IMR-90 (cell line): ENCODE measurements at regions not wholly inside any gene's neighbourhood (a gene's known extent, or its start where the extent isn't known, plus 50 kb on each side); places are given as distances from the start of the nearest gene placed in this dataset.

ENCODE experiments used
- ATAC-seq: fragments of 200-7000 bp; cut with Tn5 transposase; 2 replicates; pipeline ENCODE4 v1.9.1; 2020; ENCODE audit warnings: low read depth, mild to moderate bottlenecking, moderate library complexity
- BruUV-seq: library from RNA; stranded (reverse); fragments of 400-500 nt; replicated peaks from 2 replicates; lab custom pipeline; 2021; lab: Mats Ljungman, UMichigan
- CTCF ChIA-PET: fragments of 300-600 bp; formaldehyde crosslinking; extraction: SDS; loops from one replicate; lab custom pipeline; 2021; ENCODE audit warnings: antibody characterized with exemption; lab: Yijun Ruan, JAX
- POLR2A ChIA-PET: fragments of 300-600 bp; sonication (Branson Sonifier 250); formaldehyde crosslinking; loops from one replicate; lab custom pipeline; 2022; ENCODE audit warnings: antibody characterized with exemption; ENCODE audit not compliant: unreplicated experiment; lab: Charles Lee
- DNase-seq: peaks from one replicate; pipeline ENCODE4 v3.0.0; 2013
- H2AFZ ChIP-seq: replicated peaks from 2 replicates; pipeline ENCODE3; 2013; ENCODE audit warnings: low read length, mild to moderate bottlenecking; ENCODE audit not compliant: poor library complexity
- H2AK5ac ChIP-seq: 2 replicates; pipeline ENCODE4 v1.6.1; 2013; ENCODE audit warnings: low read depth, low read length, inconsistent platforms
- H2AK9ac ChIP-seq: replicated peaks from 2 replicates; pipeline ENCODE3; 2013; ENCODE audit warnings: mild to moderate bottlenecking, low read depth, low read length, moderate library complexity; ENCODE audit not compliant: poor library complexity
- H2BK120ac ChIP-seq: 2 replicates; pipeline ENCODE4 v1.6.1; 2013; ENCODE audit warnings: low read depth, low read length, inconsistent platforms
- H2BK15ac ChIP-seq: 3 replicates; pipeline ENCODE4 v1.6.1; 2013; ENCODE audit warnings: low read depth, low read length, inconsistent platforms
- H2BK20ac ChIP-seq: 2 replicates; pipeline ENCODE4 v1.6.1; 2013; ENCODE audit warnings: low read depth, mild to moderate bottlenecking, inconsistent platforms, low read length, moderate library complexity
- H2BK5ac ChIP-seq: 2 replicates; pipeline ENCODE4 v1.6.1; 2013; ENCODE audit warnings: mild to moderate bottlenecking, low read depth, low read length, inconsistent platforms; ENCODE audit not compliant: poor library complexity, severe bottlenecking
- H3K14ac ChIP-seq: replicated peaks from 2 replicates; pipeline ENCODE4 v1.6.1; 2013; ENCODE audit warnings: low read depth, low read length, inconsistent platforms
- H3K18ac ChIP-seq: 2 replicates; pipeline ENCODE4 v1.6.1; 2013; ENCODE audit warnings: low read depth, low read length, control low read depth
- H3K23ac ChIP-seq: 2 replicates; pipeline ENCODE4 v1.6.1; 2013; ENCODE audit warnings: low read depth, low read length, inconsistent platforms
- H3K27ac ChIP-seq: 2 replicates; pipeline ENCODE4 v1.5.1; 2013; ENCODE audit warnings: mild to moderate bottlenecking, control low read depth, low read length; ENCODE audit not compliant: insufficient read depth
- H3K27me3 ChIP-seq: 2 replicates; pipeline ENCODE4 v1.6.1; 2013; ENCODE audit warnings: low read length; ENCODE audit not compliant: control insufficient read depth, insufficient read depth
- H3K36me3 ChIP-seq: 2 replicates; pipeline ENCODE4 v1.6.1; 2013; ENCODE audit warnings: low read length, mixed read lengths; ENCODE audit not compliant: control insufficient read depth, insufficient read depth
- H3K4ac ChIP-seq: 2 replicates; pipeline ENCODE4 v1.6.1; 2013; ENCODE audit warnings: low read depth, low read length, inconsistent platforms
- H3K4me1 ChIP-seq: 2 replicates; pipeline ENCODE4 v1.6.1; 2013; ENCODE audit warnings: low read length, mixed read lengths; ENCODE audit not compliant: control insufficient read depth, insufficient read depth
- H3K4me2 ChIP-seq: 2 replicates; pipeline ENCODE4 v1.6.1; 2013; ENCODE audit warnings: low read depth, mild to moderate bottlenecking, control low read depth, low read length, moderate library complexity
- H3K4me3 ChIP-seq: 2 replicates; pipeline ENCODE4 v1.5.1; 2013; ENCODE audit warnings: low read depth, mild to moderate bottlenecking, control low read depth, low read length, moderate library complexity; ENCODE audit not compliant: insufficient read depth
- H3K56ac ChIP-seq: 2 replicates; pipeline ENCODE4 v1.6.1; 2013; ENCODE audit warnings: low read length, inconsistent platforms; ENCODE audit not compliant: insufficient read depth; ENCODE audit errors: extremely low read depth
- H3K79me1 ChIP-seq, 2 experiments: 2 replicates each; pipeline ENCODE4 v1.6.1; 2013; ENCODE audit warnings: low read length in 2 of 2, inconsistent platforms in 1 of 2, low read depth in 1 of 2
- H3K9ac ChIP-seq: 2 replicates; pipeline ENCODE4 v1.6.1; 2013; ENCODE audit warnings: low read depth, low read length, control low read depth
- H3K9me1 ChIP-seq: 2 replicates; pipeline ENCODE4 v1.6.1; 2013; ENCODE audit warnings: low read length, inconsistent platforms; ENCODE audit not compliant: insufficient read depth
- H3K9me3 ChIP-seq: 2 replicates; pipeline ENCODE4 v1.6.1; 2013; ENCODE audit warnings: low read length; ENCODE audit not compliant: control insufficient read depth, insufficient read depth
- H4K20me1 ChIP-seq: 2 replicates; pipeline ENCODE4 v1.6.1; 2013; ENCODE audit warnings: low read length, inconsistent platforms; ENCODE audit not compliant: insufficient read depth
- H4K5ac ChIP-seq: 2 replicates; pipeline ENCODE4 v1.6.1; 2013; ENCODE audit warnings: mild to moderate bottlenecking, low read depth, low read length, control low read depth
- H4K8ac ChIP-seq, 2 experiments: 2 replicates each; pipeline ENCODE4 v1.6.1; 2013; ENCODE audit warnings: low read depth in 2 of 2, low read length in 2 of 2, control low read depth in 1 of 2, inconsistent platforms in 1 of 2
- H4K91ac ChIP-seq: 2 replicates; pipeline ENCODE4 v1.6.1; 2013; ENCODE audit warnings: low read depth, low read length, inconsistent platforms; ENCODE audit not compliant: insufficient read depth
- BHLHE40 ChIP-seq: fragments of 150-350 bp; IDR thresholded peaks from 2 replicates; pipeline ENCODE4 v1.6.1; 2016; ENCODE audit warnings: mild to moderate bottlenecking, low read depth, low read length
- CEBPB ChIP-seq: IDR thresholded peaks from 2 replicates; pipeline ENCODE4 v1.6.1; 2012; ENCODE audit warnings: low read depth, low read length, improper control_type of control experiment
- CTCF ChIP-seq: conservative IDR thresholded peaks from 2 replicates; pipeline ENCODE4 v1.5.1; 2012; ENCODE audit warnings: mild to moderate bottlenecking, low read depth, low read length, improper control_type of control experiment
- FOS ChIP-seq: fragments of 150-350 bp; IDR thresholded peaks from 2 replicates; pipeline ENCODE4 v1.6.1; 2016; ENCODE audit warnings: low read depth, low read length
- MAFK ChIP-seq: IDR thresholded peaks from 2 replicates; pipeline ENCODE4 v1.6.1; 2012; ENCODE audit warnings: low read depth, low read length, improper control_type of control experiment
- RAD21 ChIP-seq: IDR thresholded peaks from 2 replicates; pipeline ENCODE4 v1.6.1; 2012; ENCODE audit warnings: low read length, improper control_type of control experiment
- RCOR1 ChIP-seq: IDR thresholded peaks from 2 replicates; pipeline ENCODE4 v1.6.1; 2012; ENCODE audit warnings: mild to moderate bottlenecking, low read length, improper control_type of control experiment; ENCODE audit not compliant: insufficient replicate concordance
- RFX5 ChIP-seq: IDR thresholded peaks from 2 replicates; pipeline ENCODE4 v1.8.0; 2012; ENCODE audit warnings: low read depth, mild to moderate bottlenecking, low read length, moderate library complexity
- SMC3 ChIP-seq: fragments of 150-350 bp; IDR thresholded peaks from 2 replicates; pipeline ENCODE4 v1.6.1; 2016; ENCODE audit warnings: low read depth, mild to moderate bottlenecking, antibody characterized with exemption, low read length, moderate library complexity
- USF2 ChIP-seq: fragments of 150-350 bp; IDR thresholded peaks from 2 replicates; pipeline ENCODE4 v1.6.1; 2017; ENCODE audit warnings: mild to moderate bottlenecking, antibody characterized with exemption, low read length, low read depth
- dilution Hi-C: fragments of 300-500 bp; cut with HindIII; formaldehyde crosslinking; loops from one replicate; pipeline ENCODE4 v1.14.3; 2018; ENCODE audit warnings: low sequenced_read_pairs; ENCODE audit not compliant: unreplicated experiment
- in situ Hi-C: fragments of 300-500 bp; cut with MboI; formaldehyde crosslinking; loops from 3 replicates; pipeline ENCODE4 v1.14.3; 2019; ENCODE audit warnings: low sequenced_read_pairs, inconsistent platforms, mixed read lengths
- intact Hi-C: fragments of 100-400 bp; cut with micrococcal nuclease; formaldehyde crosslinking; loops from 2 replicates; pipeline ENCODE4 v1.10.0; 2022

DNA sequence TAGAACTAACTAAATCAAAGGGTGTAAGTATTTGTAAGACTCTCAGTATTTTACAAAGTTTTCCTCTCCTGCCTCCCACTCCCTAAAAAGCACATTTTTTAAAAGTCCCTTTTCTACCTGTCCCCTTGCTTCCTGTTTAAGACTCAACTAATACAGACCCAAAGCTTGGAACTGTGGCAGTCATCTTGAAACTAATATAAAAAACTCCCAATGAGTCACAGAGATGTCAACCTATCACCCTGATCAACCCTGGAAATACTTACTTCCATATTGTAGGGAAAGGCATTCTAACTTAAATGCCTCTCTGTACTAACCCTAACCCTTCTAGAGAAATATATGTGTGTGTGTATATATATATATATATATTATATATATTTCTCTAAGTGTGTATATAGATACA lies 184.8 kb downstream of the SPTSSA start:
- DNase-seq = no peak
- Histone ChIP-seq H2BK15ac (no peak overlapping the region), H2AK5ac (no peak overlapping the region), H2AFZ (no peak overlapping the region), H2BK120ac (no peak overlapping the region), H2AK9ac (no peak overlapping the region), H3K27me3 (no peaks in the 10 kb centered on the region), H4K91ac (no peak overlapping the region), H3K56ac (no peak overlapping the region), H3K4me3 (no peak overlapping the region), H3K79me1 (no peaks in the 10 kb centered on the region), H3K36me3 (no peaks in the 10 kb centered on the region), H3K9me1 (no peaks in the 10 kb centered on the region), H2BK5ac (no peak overlapping the region), H4K5ac (no peak overlapping the region), H3K9ac (no peak overlapping the region), H3K14ac (no peak overlapping the region), H4K20me1 (no peaks in the 10 kb centered on the region), H3K23ac (no peak overlapping the region), H2BK20ac (no peak overlapping the region), H3K18ac (no peak overlapping the region), H3K9me3 (no peaks in the 10 kb centered on the region), H4K8ac (no peak overlapping the region), H3K4ac (no peak overlapping the region), H3K4me2 (no peak overlapping the region), H3K27ac (no peak overlapping the region), H3K4me1 (no peaks in the 10 kb centered on the region)
- no peak for TF ChIP-seq RFX5
- no peak for TF ChIP-seq CEBPB
- no peak for TF ChIP-seq SMC3
- no peak for TF ChIP-seq BHLHE40
- no peak for TF ChIP-seq USF2
- TF ChIP-seq RCOR1 = no peak
- no peak for TF ChIP-seq FOS
- TF ChIP-seq CTCF = no peak
- TF ChIP-seq RAD21 = no peak
- TF ChIP-seq MAFK = no peak
- ATAC-seq = no peak
- ChIA-PET CTCF (no interaction called here), POLR2A (no interaction called here)
- in situ Hi-C loops (no loop called here), dilution Hi-C loops (no loop called here), intact Hi-C loops (no loop called here)
- no TSS peak for BruUV-seq
